Fibroblast of peridontal ligament (primary cell): ENCODE measurements at regions not wholly inside any gene's neighbourhood (a gene's known extent, or its start where the extent isn't known, plus 50 kb on each side); places are given as distances from the start of the nearest gene placed in this dataset.

Source experiments
- DNase-seq: peaks from one replicate; pipeline ENCODE4 v3.0.0-alpha.2; 2010; ENCODE audit errors: extremely low read depth

GRCh38 chrX:102988517-102988916 is 51.4 kb downstream of the RAB40AL start:
- no peak for DNase-seq

- peak; percentile 1 for DNase-seq
Measured at GRCh38 chrX:102995316-102995715, 58.2 kb downstream of the RAB40AL start.

- peak; percentile 10 for DNase-seq
Measured at GRCh38 chrX:103002576-103002975, 61.4 kb downstream of the BEX1 start.
